ENCODE measurements at regions not wholly inside any gene's neighbourhood (a gene's known extent, or its start where the extent isn't known, plus 50 kb on each side); places are given as distances from the start of the nearest gene placed in this dataset.
"Not testable (repeated sequence)": the region's sequence is repeated elsewhere in the genome, so short reads cannot be mapped to it uniquely, and the experiment has no call there.

DNA sequence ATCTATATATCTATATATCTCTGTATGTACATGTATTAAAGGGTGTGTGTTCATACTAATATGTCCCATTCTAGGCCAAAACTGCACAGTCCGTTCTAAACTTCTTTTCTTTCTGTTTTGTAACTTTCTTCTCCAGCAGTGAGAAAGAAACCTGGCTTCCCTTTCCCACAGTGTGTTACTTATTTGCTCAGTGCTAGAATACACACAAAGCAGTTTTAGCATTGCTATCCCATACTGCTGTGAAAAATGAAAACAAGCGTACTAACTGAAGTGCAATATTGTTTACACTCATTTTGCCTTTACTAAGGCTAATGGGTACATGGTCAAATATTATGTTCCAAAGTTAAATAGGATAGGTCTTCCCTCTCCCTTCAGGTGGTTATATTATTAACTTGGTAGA is 163.9 kb downstream of the LEPR start:
- no peak for DNase-seq (ENCODE audit: low read depth in 2 of 2)

DNA sequence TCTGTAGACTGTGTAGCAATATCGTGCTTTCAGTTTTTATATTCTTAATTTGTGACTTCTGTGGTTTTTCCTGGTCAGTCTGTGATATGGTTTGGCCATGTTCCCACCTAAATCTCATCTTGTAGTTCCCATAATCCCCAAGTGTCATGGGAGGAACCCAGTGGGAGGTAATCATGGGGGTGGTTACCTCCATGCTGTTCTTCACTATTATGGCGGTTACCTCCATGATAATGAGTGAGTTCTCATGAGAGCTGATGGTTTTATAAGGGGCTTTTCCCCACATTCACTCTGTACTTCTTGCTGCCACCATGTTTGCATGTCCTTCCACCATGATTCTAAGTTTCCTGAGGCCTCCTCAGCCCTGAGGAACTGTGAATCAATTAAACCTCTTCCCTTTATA is 169.8 kb downstream of the LEPR start:
- no peak for DNase-seq (ENCODE audit: low read depth in 2 of 2)

- no peak for DNase-seq (ENCODE audit: low read depth in 2 of 2)
Measured at GRCh38 chr1:65593516-65593915, 173.0 kb downstream of the LEPR start.

DNA sequence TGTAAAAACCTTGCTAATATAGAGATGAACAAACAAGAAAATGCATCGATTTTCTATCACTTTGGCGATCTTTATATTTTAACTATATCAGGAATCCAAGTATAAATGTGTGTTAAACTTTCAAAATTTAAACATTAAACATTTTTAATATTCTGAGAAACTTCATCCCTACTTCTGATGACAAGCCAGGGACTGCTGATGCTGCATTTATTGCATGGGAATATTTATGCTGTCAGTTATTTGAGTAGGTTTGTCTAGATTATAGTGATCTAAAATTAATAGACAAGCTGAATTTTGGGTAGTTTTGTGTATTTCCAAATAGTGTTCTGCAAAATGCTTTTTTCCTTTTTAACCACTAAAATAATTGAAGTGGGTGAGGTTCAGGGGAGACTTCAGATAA is 175.3 kb downstream of the LEPR start:
- DNase-seq (ENCODE audit: low read depth in 2 of 2) = no peak

DNA sequence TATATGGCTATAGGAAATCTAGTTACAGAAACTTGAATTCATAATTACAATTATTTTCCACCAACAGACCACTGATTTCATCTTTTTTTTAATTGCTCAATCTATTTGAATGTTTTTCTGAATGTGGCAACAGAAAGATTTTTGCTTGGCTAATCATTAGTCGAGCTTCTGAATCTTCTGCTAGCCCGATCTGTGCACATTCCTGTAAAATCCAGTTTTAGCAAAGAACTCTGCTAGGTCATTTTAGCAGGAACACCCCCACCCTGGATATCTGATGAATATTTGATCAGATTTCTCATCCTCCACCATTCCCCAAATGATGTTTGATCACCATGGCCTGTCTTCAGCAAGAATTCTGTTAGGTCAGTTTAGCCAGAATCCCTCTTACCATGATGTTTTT is 176.3 kb downstream of the LEPR start:
- no peak for DNase-seq (ENCODE audit: low read depth in 2 of 2)

GRCh38 chr1:65605621-65606020 is 185.2 kb downstream of the LEPR start:
- DNase-seq (ENCODE audit: low read depth in 2 of 2) = no peak

DNA sequence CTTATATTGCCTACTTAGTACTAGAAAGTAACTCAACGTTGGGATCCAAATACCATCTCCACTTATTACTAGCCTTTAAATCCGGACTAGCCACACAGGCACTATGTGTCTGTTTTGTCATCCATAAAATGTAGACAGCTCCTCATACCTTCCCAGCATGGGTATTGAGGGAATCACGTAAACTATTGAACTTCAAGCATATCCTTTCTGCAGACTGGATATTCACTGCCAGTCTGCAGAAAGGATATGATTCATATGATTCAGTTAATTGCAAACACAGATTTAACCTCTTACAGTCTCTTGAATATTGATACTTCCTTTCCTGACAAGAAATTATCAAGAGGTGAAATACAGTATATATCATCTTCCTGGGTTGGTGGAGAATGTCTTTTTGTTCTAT is 186.0 kb downstream of the LEPR start:
- no peak for DNase-seq (ENCODE audit: low read depth in 2 of 2)

DNA sequence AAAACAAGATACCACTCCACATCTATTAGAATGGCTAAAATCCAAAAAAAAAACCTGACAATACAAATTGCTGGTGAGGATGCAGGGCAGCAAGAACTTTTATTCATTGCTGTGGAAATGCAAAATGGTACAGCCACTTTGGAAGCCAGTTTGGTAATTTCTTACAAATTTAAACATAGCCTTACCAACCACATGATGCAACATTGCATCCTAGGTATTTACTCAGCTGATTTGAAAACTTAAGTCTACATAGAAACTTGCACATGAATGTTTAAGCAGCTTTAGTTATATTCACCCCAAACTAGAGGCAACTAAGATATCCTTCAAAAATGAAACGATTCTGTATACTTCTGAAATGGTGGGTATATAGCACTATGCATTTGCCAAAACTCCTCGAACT is 178.8 kb upstream of the PDE4B start:
- DNase-seq (ENCODE audit: low read depth in 2 of 2) = no peak

DNA sequence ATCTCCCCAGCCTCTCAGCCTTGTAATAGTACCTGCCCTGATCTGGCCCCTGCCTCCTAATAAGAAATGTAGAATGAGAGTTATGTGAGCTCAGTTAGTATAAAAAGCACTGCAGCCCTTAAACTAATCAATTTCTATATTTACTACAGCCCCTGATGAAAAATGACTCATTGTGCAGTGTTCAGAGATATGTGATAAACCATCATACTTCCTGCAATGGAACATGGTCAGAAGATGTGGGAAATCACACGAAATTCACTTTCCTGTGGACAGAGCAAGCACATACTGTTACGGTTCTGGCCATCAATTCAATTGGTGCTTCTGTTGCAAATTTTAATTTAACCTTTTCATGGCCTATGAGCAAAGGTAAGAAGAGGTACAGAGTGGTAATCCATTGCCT is 176.8 kb upstream of the PDE4B start:
- no peak for DNase-seq (ENCODE audit: low read depth in 2 of 2)

DNA sequence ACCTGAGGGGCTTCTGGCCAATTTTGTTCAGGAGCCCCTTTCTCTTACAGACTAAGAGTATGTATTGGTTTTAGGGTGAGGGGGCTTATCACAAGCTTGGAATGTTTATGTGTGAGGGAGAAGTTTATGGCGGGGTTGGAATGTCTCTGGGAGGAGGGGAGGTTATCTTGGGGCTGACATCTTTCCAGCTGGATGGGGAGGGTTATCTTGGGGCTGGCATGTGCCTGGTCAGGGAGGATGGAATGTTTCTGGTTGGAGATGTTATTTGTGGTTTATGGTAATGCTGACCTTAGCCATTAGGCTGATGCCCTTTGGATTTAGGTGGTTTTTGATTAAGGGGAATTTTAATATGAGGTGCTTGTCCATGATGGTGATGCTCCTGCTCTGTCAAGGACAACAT is 171.0 kb upstream of the PDE4B start:
- not testable (repeated sequence) for DNase-seq (ENCODE audit: low read depth in 2 of 2)

DNA sequence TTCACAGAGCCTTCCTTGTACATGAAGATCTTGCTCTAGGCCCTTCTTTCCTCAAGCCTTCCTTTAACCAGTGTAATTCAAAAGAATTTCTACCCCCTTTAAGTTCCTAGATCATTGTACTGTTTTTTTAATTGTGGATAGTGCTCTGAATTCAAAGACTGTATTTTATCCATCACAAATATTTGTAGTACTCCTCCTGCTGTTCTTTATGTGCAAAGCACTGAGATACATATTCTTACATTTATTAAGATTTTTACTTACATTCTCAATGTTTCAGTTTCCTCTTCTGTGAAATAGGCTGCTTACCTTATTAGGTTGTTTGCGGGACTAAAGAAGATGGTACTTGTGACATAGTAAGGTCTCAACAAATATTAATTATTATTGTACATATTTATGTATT is 168.8 kb upstream of the PDE4B start:
- DNase-seq (ENCODE audit: low read depth in 2 of 2) = no peak

GRCh38 chr1:65625528-65625927 is 167.2 kb upstream of the PDE4B start:
- DNase-seq (ENCODE audit: low read depth in 2 of 2) = no peak

DNA sequence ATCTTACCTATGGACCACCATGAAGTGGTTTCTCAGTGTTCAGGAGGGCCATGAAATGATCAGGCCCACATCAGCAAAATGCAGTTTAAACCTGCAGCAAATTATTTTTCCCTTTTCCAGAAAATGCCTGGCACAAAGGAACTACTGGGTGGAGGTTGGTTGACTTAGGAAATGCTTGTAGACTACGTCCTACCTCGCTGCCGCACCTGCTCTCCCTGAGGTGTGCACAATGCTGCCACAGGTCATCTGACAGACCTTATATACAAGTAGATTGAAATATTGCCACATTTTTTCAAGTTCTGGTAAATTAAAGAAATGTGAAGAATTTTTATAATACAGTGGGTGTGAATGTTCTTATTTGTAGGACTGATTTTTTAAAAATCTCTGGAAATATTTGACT is 166.7 kb upstream of the PDE4B start:
- DNase-seq (ENCODE audit: low read depth in 2 of 2) = no peak

GRCh38 chr1:65629788-65630187 is 162.9 kb upstream of the PDE4B start:
- no peak for DNase-seq (ENCODE audit: low read depth in 2 of 2)

GRCh38 chr1:65630855-65631254 is 161.8 kb upstream of the PDE4B start:
- no peak for DNase-seq (ENCODE audit: low read depth in 2 of 2)

DNA sequence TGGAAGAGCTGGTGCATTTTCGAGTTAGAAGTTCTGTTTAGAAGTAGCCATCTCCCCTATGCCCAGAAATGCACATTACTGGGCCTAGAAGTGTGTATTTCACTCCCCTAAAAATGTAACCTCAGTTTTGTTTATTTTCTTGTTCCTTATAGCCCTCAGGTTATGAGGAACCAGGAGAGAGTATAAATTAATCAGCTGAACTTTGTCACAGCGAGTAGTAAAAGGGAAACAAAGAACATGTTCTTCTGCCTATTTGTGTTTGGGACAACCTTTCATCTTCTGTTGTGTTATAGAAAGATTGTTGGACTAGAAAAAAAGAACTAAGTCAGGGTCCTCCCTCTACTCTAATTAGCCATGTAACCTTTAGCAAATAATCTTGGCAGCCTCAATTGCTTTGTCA is 160.5 kb upstream of the PDE4B start:
- DNase-seq (ENCODE audit: low read depth in 2 of 2) = no peak

- DNase-seq (ENCODE audit: low read depth in 2 of 2) = no peak
Measured at GRCh38 chr1:65640046-65640445, 152.6 kb upstream of the PDE4B start.

DNA sequence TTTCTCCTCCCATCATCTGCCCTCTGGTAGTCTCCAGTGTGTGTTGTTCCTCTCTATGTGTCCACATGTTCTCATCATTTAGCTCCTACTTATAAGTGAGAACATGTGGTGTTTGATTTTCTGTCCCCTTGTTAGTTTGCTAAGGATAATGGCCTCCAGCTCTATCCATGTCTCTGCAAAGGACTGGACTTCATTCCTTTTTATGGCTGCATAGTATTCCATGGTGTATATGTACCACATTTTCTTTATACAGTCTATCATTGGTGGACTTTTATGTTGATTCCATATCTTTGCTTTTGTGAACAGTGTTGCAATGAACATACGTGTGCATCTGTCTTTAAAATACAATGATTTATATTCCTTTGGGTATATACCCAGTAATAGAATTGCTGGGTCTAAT is 143.5 kb upstream of the PDE4B start:
- not testable (repeated sequence) for DNase-seq (ENCODE audit: low read depth in 2 of 2)

GRCh38 chr1:65650682-65651081 is 142.0 kb upstream of the PDE4B start:
- no peak for DNase-seq (ENCODE audit: low read depth in 2 of 2)

- not testable (repeated sequence) for DNase-seq (ENCODE audit: low read depth in 2 of 2)
Measured at GRCh38 chr1:65654526-65654925, 138.2 kb upstream of the PDE4B start.

DNA sequence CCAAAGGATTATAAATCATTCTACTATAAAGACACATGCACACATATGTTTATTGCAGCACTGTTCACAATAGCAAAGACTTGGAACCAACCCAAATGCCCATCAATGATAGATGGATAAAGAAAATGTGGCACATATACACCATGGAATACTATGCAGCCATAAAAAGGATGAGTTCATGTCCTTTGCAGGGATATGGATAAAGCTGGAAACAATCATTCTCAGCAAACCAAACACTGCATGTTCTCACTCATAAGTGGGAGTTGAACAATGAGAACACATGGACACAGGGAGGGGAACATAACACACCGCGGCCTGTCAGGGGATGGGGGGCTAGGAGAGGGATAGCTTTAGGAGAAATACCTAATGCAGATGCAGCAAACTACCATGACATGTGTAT is 135.1 kb upstream of the PDE4B start:
- DNase-seq (ENCODE audit: low read depth in 2 of 2) = not testable (repeated sequence)

DNA sequence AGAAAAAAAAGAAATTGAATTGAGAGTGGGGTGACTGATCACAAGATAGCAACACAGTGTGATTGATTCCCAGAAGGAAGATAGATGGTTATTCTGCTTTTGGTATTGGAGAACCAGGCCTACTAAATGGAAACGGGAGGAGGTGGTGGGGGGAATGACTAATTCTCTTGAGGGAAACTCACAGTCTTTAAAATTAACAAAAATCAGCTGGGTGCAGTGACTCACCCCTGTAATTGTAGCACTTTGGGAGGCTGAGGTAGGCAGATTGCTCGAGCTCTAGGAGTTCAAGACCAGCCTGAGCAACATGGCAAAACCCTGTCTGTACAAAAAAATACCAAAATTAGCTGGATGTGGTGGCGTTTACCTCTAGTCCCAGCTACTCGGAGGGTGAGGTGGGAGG is 134.6 kb upstream of the PDE4B start:
- no peak for DNase-seq (ENCODE audit: low read depth in 2 of 2)

DNA sequence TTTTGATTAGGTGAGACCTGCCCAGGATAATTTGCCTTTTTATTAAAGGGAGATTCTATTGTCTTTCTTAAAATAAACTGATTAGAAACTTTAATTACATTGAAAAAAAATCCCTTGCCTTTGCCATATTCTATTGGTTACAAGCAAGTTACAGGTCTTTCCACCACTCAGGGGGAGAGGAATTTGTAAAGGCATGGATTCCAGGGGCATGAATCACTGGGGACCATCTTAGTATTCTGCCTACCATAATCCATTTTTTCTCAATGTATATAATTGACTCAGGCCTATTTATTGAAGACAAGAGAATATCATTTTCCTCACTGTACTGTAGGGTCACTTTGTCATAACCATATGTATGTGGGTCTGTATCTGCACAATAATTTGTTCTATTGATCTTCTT is 124.3 kb upstream of the PDE4B start:
- no peak for DNase-seq (ENCODE audit: low read depth in 2 of 2)

DNA sequence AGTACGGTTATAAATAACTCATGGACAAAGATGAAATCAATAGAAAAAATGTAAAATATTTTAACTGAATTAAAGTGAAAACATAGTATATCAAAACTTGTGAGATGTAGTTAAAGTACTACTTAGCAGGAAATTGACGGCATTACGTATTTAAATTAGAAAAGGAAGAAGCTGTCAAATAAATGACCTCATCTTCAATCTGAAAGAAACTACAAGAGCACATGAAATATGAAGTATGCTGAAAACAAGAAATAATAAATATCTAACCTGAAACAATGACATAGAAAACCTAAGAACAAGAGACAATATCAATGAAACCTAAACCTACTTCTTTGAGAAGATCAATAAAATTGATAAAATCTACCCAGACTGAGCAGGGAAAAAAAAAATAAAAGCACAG is 122.2 kb upstream of the PDE4B start:
- DNase-seq (ENCODE audit: low read depth in 2 of 2) = no peak

- no peak for DNase-seq (ENCODE audit: low read depth in 2 of 2)
Measured at GRCh38 chr1:65674522-65674921, 118.2 kb upstream of the PDE4B start.

Measured in stimulated activated CD4-positive, alpha-beta T cell treated with anti-CD3 and anti-CD28 coated beads, Interleukin-15, amount 100 ng/mL, for 48 hours (primary cell).